Tibial artery (tissue), 4 donors: ENCODE measurements at regions not wholly inside any gene's neighbourhood (a gene's known extent, or its start where the extent isn't known, plus 50 kb on each side); places are given as distances from the start of the nearest gene placed in this dataset.
A peak's percentile ranks its signal among the peaks of the same experiment; 100 is the strongest.
"Not testable (repeated sequence)": the region's sequence is repeated elsewhere in the genome, so short reads cannot be mapped to it uniquely, and the experiment has no call there.

ENCODE experiments used
- DNase-seq, 2 donors: peaks; one replicate each; pipeline ENCODE4 v3.0.0-alpha.2; 2019
- H3K27ac ChIP-seq, 2 donors: fragments of 200-600 bp; sonication (generic) in 1 of 2; 1 replicate in 1 of 2; 2 replicates in 1 of 2; pipeline ENCODE4 v1.5.1; 2018 to 2019; ENCODE audit warnings: mild to moderate bottlenecking in 1 of 2
- H3K27me3 ChIP-seq, 2 donors: fragments of 200-600 bp; sonication (generic) in 1 of 2; one replicate each; pipeline versions ENCODE4 v1.5.1 to v1.6.0; 2016 to 2019
- H3K36me3 ChIP-seq, 3 donors: fragments of 200-600 bp; sonication (generic) in 2 of 3; one replicate each; pipeline ENCODE4 v1.5.1; 2016 to 2019; ENCODE audit warnings: mild to moderate bottlenecking in 2 of 3
- H3K4me1 ChIP-seq, 4 donors: fragments of 200-600 bp; sonication (generic) in 2 of 4; 1 replicate in 3 of 4; 2 replicates in 1 of 4; pipeline ENCODE4 v1.5.1; 2016 to 2019
- H3K4me3 ChIP-seq, 2 donors: fragments of 200-600 bp; sonication (generic) in 1 of 2; 1 replicate in 1 of 2; 2 replicates in 1 of 2; pipeline ENCODE4 v1.5.1; 2018 to 2019; ENCODE audit warnings: mild to moderate bottlenecking in 2 of 2
- H3K9me3 ChIP-seq, 3 donors: fragments of 200-600 bp; sonication (generic) in 1 of 3; one replicate each; pipeline ENCODE4 v1.5.1; 2016 to 2019
- intact Hi-C: fragments of 100-400 bp; cut with DNase I; formaldehyde crosslinking; loops from one replicate; pipeline ENCODE4 v1.15.0; 2023; ENCODE audit warnings: low total_unique reads
- TF ChIP-seq, protein P1 (sequence below), 2 experiments: fragments of 200-600 bp in 1 of 2; fragments of 450-650 bp in 1 of 2; IDR thresholded peaks; one replicate each; pipeline ENCODE4 v1.5.1; 2017 to 2019; ENCODE audit warnings: antibody characterized with exemption in 2 of 2, mild to moderate bottlenecking in 1 of 2, moderate library complexity in 1 of 2

DNA sequence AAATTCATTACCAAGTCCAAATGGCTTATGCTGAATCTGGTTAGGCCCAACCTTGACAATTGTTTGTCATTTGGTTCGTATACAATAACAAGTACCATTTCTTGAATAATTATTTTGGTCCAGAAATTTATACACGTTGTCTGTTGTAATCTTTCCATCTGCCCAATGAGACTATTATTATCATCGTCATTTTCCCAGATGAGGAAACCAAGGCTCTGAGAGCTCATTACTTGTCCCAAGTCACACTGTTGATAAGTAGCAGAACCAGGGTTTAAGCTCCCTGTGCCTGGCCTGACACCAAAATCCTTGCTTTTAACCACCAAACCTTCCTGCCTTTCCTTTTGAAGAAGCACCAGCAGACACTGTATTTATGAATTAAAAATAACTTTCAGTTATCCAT lies 81.3 kb downstream of the RGS2 start:
- H3K4me1 ChIP-seq, result peaks cover 0 to 6% (median 0%) of the 10 kb centered on the region in 4 donors
- TF ChIP-seq, protein P1, sequence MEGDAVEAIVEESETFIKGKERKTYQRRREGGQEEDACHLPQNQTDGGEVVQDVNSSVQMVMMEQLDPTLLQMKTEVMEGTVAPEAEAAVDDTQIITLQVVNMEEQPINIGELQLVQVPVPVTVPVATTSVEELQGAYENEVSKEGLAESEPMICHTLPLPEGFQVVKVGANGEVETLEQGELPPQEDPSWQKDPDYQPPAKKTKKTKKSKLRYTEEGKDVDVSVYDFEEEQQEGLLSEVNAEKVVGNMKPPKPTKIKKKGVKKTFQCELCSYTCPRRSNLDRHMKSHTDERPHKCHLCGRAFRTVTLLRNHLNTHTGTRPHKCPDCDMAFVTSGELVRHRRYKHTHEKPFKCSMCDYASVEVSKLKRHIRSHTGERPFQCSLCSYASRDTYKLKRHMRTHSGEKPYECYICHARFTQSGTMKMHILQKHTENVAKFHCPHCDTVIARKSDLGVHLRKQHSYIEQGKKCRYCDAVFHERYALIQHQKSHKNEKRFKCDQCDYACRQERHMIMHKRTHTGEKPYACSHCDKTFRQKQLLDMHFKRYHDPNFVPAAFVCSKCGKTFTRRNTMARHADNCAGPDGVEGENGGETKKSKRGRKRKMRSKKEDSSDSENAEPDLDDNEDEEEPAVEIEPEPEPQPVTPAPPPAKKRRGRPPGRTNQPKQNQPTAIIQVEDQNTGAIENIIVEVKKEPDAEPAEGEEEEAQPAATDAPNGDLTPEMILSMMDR (IDR thresholded peaks at IDR 0.05), result no peak

DNA sequence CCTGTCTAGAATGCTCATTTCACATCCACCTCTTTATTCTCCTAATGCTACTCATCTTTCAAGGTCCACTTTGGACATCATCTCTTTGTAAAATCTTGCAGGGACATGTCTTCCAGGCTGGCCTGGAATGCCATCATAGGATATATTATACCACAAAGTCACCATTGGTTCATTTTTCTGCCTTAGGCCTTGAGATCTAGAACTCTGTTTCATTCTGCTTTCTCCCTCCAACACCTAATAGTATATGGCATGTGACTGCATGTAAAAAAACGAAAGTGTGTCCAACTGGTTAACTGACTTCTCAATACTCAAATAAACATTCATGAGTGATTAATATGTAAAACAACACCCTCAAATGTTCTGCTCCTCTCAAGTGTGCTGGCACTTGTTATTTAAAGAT lies 84.1 kb downstream of the RGS2 start:
- intact Hi-C loops, result no loop called here
- Histone ChIP-seq H3K27me3 (no peaks in the 10 kb centered on the region), H3K4me1 (peaks cover 0 to 6% (median 0%) of the 10 kb centered on the region in 4 donors), H3K27ac (no peak overlapping the region), H3K4me3 (no peak overlapping the region), H3K36me3 (no peaks in the 10 kb centered on the region), H3K9me3 (no peaks in the 10 kb centered on the region)
- no peak for DNase-seq
- TF ChIP-seq, protein P1 (IDR thresholded peaks at IDR 0.05), result no peak

More for the DNA sequence above, 81.3 kb downstream of the RGS2 start:
- Histone ChIP-seq H3K9me3 (no peaks in the 10 kb centered on the region), H3K4me3 (no peak overlapping the region), H3K27ac (no peak overlapping the region), H3K27me3 (no peaks in the 10 kb centered on the region), H3K36me3 (no peaks in the 10 kb centered on the region)
- intact Hi-C loops, result no loop called here
- DNase-seq, result no peak

DNA sequence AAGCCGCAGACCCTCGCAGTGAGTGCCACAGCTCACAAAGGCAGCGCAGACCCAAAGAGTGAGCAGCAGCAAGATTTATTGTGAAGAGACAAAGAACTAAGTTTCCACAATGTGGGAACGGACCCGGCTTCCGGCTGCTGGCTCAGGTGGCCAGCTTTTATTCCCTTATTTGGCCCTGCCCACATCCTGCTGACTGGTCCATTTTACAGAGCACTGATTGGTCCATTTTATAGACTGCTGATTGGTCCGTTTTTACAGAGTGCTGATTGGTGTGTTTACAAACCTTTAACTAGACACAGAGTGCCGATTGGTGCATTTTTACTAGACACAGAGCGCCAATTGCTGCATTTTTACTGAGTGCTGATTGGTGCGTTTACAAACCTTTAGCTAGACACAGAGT lies 86.6 kb downstream of the RGS2 start:
- DNase-seq, intact Hi-C loops, H3K4me3 ChIP-seq: not testable (repeated sequence)

DNA sequence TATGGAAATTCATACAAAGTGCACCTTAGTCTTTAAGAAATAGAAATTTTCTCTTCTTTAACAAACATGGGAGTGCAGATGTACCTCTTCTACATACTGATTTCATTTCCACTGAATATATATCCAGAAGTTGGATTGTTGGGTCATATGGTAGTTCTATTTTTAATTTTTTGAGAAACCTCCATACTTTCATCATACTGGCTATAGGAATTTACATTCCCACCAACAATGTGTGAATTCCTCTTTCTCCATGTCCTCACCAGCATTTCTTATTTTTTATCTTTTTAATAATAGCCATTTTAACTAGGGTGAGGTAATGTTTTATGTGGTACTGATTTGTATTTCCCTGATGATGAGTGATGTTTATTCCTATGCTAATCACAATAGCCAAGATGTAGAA lies 87.5 kb downstream of the RGS2 start:
- Histone ChIP-seq H3K4me1 (peaks cover 0 to 6% (median 0%) of the 10 kb centered on the region in 4 donors), H3K27ac (no peak overlapping the region), H3K4me3 (no peak overlapping the region), H3K27me3 (no peaks in the 10 kb centered on the region), H3K9me3 (no peaks in the 10 kb centered on the region), H3K36me3 (no peaks in the 10 kb centered on the region)
- no peak for DNase-seq
- TF ChIP-seq, protein P1 (IDR thresholded peaks at IDR 0.05), result no peak
- intact Hi-C loops, result no loop called here

More for the DNA sequence above, 86.6 kb downstream of the RGS2 start:
- not testable (repeated sequence) for H3K36me3 ChIP-seq, H3K27ac ChIP-seq, H3K9me3 ChIP-seq, H3K4me1 ChIP-seq, H3K27me3 ChIP-seq

DNA sequence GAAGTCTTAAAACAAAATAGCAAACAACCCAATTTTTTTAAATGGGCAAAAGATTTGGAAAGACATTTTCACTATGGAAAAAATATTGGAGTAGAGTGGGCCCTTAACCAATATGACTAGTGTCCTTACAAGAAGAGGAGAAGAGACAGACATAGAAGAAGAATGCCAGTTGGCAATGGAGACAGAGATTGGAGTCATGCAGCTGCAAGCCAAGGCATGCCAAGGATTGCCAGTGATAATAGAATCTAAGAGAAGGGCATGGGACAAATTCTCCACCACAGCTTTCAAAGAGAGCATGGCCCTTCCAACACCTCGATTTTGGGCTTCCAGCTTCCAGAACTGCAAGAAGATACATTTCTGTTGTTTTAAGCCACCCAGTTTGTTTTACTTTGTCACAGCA lies 92.7 kb downstream of the RGS2 start:
- Histone ChIP-seq H3K4me3 (no peak overlapping the region), H3K9me3 (no peaks in the 10 kb centered on the region), H3K36me3 (no peaks in the 10 kb centered on the region), H3K4me1 (peaks cover 0 to 22% (median 3%) of the 10 kb centered on the region in 4 donors), H3K27me3 (no peaks in the 10 kb centered on the region), H3K27ac (no peak overlapping the region)
- no peak for DNase-seq
- TF ChIP-seq, protein P1 (IDR thresholded peaks at IDR 0.05), result no peak
- intact Hi-C loops, result loop anchor here (10.0 kb wide), 1 partner anchor 97 kb away; the partner anchor contains the start of gene RGS2

DNA sequence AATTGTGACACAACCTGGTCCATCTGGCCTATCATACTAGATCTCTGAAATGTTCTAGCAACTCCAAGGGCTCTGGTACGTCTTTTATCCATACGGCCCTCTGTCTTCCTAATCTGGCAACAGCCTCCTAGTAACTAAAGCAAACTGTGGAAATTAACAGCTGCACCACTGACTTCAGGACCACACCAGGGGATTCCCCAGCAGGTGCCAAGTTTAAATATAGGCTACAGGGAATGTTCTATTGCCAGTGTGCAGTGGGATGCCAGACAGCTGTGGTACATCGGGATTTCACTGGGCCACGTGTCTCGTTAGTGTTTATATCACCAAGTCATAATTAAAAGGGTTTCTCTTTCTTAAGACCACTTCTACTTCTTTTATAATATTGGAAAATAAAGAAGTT lies 94.3 kb downstream of the RGS2 start:
- Histone ChIP-seq H3K36me3 (no peaks in the 10 kb centered on the region), H3K4me1 (peaks cover 0 to 31% (median 3%) of the 10 kb centered on the region in 4 donors), H3K27me3 (no peaks in the 10 kb centered on the region), H3K27ac (peak overlapping the region in 1 of 2 donors; percentile 14), H3K4me3 (no peak overlapping the region), H3K9me3 (no peaks in the 10 kb centered on the region)
- DNase-seq, result no peak
- TF ChIP-seq, protein P1 (IDR thresholded peaks at IDR 0.05), result no peak
- intact Hi-C loops, result loop anchor here (10.0 kb wide), 1 partner anchor 98 kb away; the partner anchor contains the start of gene RGS2
